GM21423 (cell line): ENCODE measurements at regions not wholly inside any gene's neighbourhood (a gene's known extent, or its start where the extent isn't known, plus 50 kb on each side); places are given as distances from the start of the nearest gene placed in this dataset.

Experiments used
- ATAC-seq: cut with Tn5 transposase; IDR thresholded peaks from one replicate; pipeline ENCODE4 v1.9.1; 2021; ENCODE audit warnings: mild to moderate bottlenecking, moderate library complexity; ENCODE audit not compliant: unreplicated experiment

DNA sequence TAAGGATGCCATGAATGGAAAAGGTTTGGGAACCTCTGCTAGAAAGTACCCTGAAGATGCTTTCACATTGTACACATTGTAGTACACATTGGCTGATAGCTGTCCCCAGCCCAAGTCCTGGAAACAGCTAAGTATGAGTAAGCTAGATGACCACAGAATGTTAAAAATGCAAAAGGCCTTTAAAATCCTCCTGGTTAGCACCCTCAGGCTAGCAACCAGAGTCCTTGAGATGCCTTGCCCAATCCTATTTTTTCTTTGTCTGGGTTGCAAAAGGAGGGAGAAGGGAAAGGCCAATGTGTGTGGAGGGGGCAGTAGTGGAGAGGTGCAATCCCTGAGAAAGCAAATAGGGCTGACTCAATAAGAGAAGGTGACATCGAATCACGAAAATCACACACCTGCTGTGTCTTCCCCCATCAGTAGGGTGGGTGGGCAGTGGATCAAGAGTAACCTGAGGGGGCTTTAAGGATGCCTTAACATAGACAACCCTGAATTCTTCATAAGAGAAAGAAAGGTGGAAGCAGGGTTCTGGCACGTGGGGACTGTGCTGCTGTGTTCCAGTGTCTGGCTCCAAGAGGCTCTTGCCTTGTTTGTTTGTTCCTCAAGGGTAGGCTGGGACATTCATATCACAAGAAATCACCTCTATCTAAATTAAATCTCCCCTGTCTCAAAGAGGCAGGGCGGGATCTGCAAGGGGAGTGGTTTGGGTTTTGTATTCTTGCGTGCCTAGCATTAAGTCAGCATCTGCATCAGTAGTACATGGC is 266.2 kb upstream of the PLXNA2 start:
- ATAC-seq = no peak

DNA sequence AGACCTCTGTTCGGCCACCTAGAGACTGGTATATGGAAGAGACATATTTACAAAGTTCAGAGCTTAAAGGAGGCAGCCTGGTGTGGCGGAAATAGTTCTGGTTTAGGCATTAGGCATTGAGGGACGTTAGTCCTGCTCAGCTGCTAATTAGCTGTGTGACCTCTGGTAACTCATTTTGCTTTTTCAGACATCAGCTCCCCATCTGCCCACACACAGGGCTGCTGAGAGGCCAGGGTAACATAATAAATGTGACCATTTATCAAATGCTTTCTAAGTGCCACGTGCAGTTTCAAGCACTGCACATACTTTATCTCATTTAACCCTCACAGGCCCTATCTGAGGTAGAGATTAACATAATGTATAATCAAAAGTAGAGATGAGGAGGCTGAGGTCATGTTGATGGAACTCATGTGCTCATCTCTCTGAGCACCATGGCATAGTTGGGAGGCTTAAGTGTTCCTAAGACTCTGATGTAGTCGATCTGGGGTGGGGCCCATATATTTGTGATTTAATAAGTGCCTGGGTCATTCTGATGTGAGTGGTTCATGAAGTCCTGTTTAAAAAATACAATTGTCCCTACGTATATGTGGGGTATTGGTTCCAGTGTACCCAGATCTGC is 267.2 kb upstream of the PLXNA2 start:
- no peak for ATAC-seq

DNA sequence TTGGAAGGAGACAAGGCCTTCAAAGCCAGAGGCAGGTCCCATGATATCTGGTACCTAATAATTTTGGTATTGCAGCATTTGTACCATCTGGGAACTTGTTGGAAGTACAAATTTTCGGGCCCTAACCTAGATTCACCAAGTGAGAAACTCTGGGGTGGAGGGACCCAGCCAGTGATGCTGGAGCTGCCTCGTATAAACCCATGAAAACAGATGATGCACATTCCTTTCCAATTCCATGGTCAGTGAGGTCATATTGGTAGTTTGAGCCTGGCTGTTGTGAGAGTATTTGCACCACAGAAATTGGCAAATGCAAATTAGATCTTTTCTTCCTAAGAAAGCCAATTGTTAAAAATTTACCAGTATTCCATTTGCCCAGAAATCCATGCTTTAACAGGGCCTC is 269.6 kb upstream of the PLXNA2 start:
- ATAC-seq = no peak

DNA sequence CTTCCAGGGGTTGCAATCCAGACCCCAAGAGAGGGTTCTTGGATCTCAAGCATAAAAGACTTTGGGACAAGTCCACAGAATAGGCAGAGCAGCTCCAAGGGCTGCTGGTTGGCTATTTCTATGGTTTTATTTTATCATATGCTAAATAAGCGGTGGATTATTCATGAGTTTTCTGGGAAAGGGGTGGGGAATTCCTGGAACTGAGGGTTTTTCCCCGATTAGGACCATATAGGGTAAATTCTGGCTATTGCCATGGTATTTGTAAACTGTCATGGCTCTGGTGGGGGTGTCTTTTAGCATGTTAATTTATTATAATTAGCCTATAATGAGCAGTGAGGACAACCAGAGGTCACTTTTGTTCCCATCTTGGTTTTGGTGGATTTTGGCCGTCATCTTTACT is 270.9 kb upstream of the PLXNA2 start:
- no peak for ATAC-seq

DNA sequence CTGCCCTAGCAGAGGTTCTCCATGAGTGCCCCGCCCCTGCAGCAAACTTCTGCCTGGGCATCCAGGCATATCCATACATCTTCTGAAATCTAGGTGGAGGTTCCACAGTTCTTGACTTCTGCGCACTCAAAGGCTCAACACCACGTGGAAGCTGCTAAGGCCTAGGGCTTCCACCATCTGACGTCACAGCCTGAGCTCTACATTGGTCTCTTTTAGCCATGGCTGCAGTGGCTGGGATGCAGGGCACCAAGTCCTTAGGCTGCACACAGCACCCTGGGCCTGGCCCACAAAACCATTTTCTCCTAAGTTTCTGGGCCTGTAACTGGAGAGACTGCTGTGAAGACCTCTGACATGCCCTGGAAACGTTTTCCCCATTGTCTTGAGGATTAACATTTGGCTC is 272.6 kb upstream of the PLXNA2 start:
- no peak for ATAC-seq

DNA sequence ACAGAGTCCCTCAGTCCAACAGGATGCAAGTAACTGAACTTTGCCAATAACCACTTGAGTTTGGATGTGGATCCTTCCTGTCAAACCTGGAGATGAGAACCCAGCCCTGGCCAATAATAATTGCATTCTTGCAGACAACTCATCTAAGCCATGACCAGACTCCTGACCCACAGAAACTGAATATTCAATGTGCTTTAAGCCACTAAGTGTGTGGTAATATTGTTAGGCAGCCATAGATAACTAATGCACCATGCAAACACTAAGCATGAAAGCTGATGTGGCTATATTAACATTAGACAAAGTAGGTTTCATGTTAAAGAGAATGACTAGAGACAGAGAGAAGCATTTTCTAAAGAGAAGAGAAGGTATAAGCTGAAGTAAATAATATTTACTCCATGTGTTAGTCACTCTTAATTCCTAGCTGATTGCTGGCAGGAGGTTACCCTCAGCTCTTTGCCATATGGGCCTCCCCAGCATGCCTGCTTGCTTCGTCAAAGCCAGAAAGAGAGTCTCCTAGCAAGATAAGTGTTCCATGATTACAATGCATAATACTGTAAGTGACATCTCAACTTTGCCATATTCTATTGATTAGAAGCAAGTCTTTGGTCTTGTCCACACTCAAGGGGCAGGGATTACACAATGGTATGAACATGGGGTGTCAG is 276.4 kb upstream of the PLXNA2 start:
- no peak for ATAC-seq

DNA sequence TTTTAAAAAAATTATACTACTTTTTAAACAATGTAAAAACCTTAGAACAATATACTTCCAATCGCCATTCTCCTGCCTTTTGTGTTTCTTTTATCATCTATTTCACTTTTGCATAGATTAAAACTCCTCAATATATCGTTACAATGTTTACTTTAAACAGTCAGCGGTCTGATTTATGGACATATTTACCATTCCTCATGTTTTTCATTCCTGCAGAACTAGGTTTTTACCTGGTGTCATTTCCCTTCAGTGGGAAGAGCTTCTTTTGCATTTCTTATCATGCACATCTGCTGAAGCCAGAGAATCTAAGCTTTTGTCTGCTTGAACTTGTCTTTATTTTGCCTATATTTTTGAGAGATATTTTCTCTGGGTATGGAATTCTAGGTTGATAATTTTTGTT is 277.4 kb upstream of the PLXNA2 start:
- ATAC-seq = no peak

DNA sequence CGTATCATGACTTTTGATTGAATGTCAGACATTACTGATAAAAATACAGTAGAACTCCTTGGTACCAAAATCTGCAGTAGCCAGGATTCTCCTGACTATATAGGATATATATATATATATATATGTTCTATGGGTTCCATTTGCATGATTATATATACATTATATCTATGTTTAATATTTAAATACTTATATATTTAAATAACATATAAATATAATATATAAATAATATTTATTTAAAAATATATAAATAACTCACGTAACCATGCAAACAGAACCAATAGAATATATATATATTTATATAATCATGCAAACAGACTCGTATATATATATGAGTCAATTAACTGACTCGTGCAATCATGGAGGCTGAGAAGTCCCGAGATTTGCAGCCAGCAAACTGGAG is 278.8 kb upstream of the PLXNA2 start:
- ATAC-seq = no peak

DNA sequence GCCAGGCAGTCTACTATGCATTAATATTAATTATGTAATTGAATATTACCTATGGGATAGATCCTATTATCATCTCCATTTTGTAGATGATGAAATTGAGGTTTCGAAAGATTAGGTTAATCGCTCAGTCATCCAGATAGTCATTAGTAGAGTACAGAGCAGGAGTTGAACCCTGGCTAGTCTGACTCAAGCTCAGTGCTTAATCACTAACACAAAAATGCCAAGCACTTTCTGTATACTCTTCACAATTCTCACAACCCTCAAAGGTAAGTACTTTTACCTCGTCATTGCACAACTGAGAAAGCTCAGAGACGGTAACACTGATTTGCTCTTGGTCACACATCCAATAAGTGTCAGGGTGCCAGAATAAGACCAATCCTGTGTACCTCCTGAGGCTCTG is 280.2 kb upstream of the PLXNA2 start:
- no peak for ATAC-seq

DNA sequence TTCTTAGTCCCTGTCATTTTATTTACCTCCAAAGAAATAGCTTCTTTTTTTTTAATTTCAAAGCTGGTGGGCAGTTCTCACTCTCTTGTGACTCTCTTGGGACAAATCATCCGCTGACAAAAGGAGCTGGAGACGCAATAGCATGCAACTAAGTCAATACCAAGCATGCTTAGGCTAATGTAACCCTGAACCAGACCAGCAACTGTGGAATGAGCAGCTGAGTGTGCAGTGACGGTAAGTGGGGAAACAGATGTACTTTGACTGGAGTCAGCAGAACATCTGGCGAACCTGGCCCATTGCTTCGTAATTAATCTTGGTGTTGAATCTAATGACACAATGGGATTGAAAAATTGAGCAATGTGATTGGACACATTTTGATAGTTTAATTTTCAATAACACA is 280.7 kb upstream of the PLXNA2 start:
- no peak for ATAC-seq

DNA sequence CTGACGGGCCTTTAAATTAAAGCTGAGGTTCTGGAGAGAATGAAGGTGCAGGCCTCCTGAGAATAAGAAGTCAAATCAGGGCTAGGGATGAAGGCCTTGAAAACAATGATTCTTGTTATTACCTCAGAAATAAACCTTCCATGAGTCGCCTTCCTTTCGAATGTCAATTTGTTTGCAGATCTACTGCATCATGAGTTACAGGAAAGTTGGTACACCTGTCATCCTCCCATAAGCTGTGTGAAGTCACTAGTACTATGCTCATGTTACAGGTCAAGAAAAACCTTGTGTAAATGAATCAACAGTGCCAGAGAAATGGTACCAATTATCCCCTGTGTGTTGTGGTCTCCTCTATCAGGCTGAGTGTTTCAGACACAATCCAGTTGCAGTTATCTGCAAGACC is 281.2 kb upstream of the PLXNA2 start:
- no peak for ATAC-seq

DNA sequence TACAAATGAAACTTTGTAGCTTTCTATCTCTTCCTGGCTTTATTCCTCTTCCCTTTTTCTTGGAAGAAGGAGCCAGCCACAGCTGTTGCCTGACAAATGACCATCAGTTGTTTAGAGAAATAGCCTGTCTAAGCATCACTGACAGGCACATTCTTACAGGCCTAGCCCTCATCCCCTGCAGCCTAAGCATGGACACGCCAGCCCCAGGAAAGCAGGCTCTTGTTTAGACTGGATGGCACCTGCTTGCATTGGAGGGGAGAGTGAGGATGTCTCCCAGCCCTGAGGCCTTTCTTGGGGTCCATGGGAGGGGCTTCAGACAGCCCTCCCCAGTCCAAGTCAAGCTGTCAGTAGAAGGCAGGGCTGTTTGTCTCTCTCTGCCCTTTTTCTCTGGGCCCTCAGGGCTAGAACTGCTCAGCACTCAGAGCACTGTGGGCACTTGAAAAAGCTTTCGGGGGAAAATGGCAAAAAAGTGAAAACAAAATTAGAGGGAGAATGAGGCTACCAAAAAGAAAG is 282.5 kb upstream of the PLXNA2 start:
- no peak for ATAC-seq

DNA sequence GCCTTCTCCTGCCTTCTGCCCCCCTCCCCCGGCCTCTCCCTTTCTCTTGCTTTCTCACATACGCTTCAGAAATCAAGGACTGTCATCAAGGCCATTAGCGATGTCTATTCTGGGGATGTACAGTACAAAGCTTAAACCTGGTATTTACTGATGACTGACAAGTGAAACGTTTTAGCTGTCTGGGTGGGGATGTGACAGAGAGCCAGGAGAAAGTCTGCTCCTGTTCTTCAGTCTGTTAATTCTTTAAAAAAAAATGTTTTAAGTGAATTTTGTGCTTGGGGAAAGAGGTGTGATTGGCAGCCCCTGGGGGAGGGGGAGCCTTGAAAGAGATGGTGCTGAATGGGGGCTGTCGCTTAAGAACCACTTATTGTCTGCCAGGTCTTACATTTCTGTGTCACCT is 283.0 kb upstream of the PLXNA2 start:
- no peak for ATAC-seq

DNA sequence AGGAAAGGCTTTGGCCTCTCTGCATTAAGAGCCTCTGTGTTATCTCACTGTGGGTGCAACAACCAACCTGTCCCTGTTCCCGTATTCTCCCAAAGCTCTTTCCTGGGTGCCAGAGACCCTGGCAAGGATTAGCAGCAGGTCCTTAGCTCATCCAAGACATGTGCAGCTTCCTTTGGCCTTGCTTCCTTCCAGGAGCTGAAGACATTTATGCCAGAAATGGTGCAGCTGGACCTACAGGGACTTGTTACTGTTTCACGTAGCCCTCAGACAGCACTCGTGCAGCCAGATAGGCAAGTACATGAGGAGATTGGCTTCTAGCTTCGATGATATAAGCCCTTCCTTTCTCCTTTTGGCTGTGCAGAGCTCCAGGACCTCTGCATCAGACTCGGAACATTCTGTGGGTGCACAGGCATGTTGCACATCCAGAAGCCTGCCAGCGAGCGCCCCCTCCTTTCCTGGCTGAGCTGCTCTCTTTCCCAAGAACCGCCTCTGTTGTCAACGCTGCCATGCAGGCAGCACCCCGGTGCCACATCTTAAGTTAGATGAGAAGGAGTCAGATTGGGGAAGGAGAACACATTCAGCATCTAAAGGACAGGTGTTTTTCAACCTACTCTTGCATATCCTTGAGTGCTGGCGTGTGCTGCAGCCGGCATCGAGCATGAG is 284.5 kb upstream of the PLXNA2 start:
- no peak for ATAC-seq

DNA sequence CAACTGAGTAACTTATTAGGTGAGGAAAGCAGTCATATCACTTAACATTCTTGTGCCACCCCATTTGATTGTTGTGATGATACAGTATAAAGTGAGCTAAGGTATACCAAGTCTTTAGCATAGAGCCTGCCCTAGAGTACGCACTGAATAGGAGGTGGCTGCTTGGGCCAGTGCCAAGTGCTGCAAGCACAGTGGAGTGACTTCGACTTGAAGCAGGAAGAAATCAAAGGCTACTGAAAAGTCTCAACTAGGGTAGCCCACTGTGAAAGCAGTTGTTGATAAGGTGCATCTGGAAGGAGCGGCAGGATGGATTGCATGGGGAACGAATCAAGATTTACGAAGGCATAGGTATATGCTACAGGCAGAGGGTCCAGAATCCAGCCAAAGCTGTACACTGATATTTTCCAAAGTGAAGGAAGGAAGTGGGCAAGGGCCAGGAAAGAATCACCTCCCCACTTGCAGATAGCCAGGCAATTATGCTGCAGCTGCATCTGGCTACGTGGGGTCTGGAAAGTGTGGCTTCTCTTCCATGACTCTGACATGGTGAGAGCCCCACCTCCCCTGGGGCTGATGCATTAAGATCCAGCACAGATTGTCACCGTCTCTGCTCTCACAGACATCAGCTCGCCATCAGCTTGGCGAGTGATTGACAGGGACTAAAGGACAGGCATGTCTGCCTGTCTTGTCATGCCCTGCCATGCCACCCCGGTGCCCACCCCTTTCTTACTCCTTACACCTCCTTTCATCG is 287.0 kb upstream of the PLXNA2 start:
- no peak for ATAC-seq

DNA sequence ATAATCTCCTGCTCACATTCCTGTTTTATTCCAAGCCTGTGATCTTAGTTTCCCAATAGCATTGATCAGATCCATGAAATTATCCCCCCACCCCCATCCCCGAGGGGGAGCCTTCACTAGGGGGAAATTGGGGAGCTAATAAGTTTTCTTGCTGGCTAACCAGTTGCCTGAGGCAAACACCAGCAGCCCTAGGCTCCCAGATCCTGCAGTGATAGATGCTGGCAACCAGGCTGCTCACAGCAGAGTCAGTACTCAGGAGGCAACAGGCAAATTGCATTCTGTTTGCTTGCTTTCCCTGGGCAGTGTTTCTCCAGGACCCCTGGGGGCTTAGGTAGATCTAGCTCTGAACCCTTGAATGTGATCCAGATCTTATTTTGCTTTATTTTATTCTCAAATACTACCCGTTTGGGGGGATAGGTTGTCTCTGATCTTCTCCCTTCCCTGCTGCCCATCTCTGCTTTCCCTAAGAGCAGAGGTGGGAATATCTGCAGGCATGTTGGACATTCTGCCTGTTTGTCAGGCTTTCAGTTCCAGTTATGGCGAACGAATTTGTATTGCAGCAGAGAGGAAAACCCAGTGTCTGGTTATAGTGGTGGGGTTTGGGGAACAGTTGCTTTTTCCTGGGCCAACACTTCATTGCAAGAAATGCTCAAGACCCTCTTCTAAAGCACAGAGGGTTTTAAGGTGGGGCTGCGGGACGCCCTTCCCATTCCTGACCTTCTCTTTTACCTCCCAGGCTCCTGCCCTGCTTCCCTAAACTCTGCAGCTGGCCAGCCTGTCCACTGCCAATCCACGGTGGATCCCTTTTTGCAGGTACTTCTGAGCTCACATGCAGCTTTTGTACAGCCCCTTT is 289.8 kb upstream of the PLXNA2 start:
- ATAC-seq = no peak

DNA sequence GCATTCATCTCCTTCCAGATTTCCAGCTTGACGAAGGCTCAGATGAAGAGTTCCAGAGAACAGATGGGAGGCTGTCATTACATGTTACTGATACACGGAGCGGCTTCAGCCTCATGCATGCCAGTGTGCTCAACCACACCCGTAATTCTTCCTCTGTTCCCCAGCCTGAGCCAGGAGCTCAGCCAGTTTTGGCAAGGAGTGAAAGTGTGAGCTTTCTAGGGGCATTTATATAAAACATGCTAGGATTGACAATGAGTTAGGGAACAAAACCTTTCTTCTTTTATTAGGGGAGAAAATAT is 290.4 kb upstream of the PLXNA2 start:
- ATAC-seq = no peak

DNA sequence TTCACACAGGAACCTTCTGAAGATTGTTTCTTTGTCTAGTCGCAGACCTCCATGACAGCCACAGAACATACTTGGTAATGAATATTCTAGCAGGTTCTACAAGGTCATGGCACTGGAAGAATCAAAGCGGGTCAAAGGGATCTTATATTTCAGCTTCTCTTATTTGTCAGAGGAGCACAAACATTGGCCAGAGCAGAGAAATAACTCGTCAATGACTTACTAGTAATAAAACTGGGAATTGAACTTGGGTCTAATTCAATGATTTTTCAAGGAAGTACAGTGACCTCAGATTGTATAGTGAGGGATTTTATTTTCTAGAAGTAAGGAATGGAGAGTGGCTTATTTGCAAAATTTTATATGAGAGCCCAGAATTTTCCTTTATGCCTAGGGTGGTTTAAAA is 290.8 kb upstream of the PLXNA2 start:
- no peak for ATAC-seq

DNA sequence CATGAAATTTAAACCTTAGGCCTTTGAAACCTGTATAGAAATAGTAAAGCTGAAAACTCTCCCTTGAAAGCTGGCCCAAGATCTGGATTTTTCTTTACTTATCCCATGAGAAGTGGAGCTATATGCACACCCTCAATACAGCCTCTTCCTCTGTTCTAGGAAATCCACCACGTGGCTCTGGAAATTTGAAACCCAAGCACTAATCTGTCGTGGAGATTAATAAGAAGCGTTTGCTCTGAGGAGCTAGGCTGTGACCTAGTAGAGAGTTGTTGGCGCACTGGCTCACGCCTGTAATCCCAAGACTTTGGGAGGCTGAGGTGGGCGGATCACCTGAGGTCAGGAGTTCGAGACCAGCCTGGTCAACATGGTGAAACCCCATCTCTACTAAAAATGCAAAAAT is 291.3 kb upstream of the PLXNA2 start:
- ATAC-seq = no peak

DNA sequence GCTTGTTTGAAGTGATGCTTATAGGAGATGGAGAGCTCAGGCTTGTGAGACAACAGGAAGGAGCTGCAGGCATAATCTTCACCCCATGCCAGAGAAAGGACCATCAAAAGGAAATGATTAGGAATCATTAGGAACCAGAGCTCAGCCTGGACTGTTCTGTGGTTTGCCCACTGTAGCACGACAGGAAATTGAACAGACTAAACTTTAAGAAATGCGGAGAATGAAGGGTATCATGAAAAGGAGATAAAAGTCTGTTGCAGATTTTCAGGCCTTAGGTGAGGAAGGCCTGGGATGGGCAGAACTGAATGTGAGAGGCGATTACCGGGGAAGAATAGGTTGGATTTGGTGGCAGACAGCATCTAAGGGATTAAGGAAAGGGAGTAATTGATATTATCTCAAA is 292.0 kb upstream of the PLXNA2 start:
- ATAC-seq = no peak
